GM18519 (cell line): ENCODE measurements at regions not wholly inside any gene's neighbourhood (a gene's known extent, or its start where the extent isn't known, plus 50 kb on each side); places are given as distances from the start of the nearest gene placed in this dataset.
"Not testable (repeated sequence)": the region's sequence is repeated elsewhere in the genome, so short reads cannot be mapped to it uniquely, and the experiment has no call there.

ENCODE experiments used
- ATAC-seq: cut with Tn5 transposase; IDR thresholded peaks from one replicate; pipeline ENCODE4 v1.9.1; 2021; ENCODE audit warnings: mild to moderate bottlenecking, moderate library complexity; ENCODE audit not compliant: unreplicated experiment, low FRiP score

DNA sequence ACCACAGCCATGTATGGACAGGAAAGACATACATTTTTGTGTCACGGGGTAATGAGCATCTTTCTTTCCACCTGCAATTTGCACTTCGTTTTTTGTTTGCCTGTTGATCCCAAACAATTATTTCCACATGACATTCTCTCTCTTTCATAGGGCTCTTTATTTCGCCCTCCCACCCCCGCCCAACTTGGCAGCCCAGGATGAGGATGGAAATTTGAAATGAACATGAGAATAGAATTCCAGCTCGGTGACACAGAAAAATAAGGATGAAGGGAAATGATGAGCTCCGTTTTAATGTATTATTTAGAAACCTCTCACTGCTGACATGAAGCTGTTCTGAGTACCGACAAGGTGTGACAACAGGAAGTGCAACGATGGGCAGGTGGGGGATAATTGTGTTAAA, 443.3 kb downstream of the SOCS6 start:
- no peak for ATAC-seq

DNA sequence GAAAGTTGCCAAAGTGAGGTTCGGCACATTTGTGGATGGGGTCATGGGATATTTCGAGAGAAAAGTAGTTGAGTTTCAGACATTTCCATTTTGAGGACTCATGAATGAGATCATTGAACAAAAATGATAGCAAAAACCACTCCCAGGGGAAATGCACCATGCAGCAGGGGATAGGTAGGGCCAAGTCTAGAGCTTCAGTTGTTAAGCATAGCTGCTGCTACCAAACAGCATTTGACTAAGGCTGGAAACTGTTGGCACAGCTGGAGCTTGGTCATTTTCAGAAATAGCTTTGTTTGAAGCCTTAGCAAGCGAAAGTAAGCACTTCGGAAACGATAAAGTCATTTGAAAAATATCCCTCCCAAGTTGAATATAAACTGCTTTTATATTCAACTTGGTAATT, 431.8 kb downstream of the SOCS6 start:
- ATAC-seq: no peak

- no peak for ATAC-seq
These were observed 420.9 kb downstream of the SOCS6 start for GRCh38 chr18:70709720-70710119.

GRCh38 chr18:70709144-70709543, 420.3 kb downstream of the SOCS6 start:
- no peak for ATAC-seq

- no peak for ATAC-seq
These were observed 417.1 kb downstream of the SOCS6 start for GRCh38 chr18:70705831-70706416.

GRCh38 chr18:70700496-70700895, 411.7 kb downstream of the SOCS6 start:
- ATAC-seq: no peak

GRCh38 chr18:70698574-70698973, 409.7 kb downstream of the SOCS6 start:
- ATAC-seq: no peak

GRCh38 chr18:70693246-70693645, 404.4 kb downstream of the SOCS6 start:
- ATAC-seq: no peak

- not testable (repeated sequence) for ATAC-seq
These were observed 400.9 kb downstream of the SOCS6 start for GRCh38 chr18:70689765-70690164.

- ATAC-seq: no peak
These were observed 399.4 kb downstream of the SOCS6 start for GRCh38 chr18:70688286-70688685.

- no peak for ATAC-seq
These were observed 396.0 kb downstream of the SOCS6 start for GRCh38 chr18:70684821-70685220.

DNA sequence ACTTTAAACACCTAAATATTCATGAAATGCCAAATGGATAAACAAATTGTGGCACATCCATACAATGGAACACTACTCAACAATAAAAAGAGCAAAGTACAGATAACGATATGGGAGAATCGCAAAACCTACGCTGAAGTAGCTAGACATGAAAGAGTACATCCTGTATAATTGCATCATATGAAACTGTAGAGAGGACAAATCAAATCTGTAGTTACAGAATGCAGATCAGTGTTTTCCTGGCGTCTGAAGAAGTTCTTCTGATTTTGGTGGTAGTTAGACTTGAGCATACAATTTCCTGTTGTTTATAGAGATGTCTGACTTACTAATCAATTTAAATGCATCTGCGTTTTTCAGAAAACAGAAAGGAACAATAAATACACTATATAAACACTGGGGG, 394.4 kb downstream of the SOCS6 start:
- no peak for ATAC-seq

DNA sequence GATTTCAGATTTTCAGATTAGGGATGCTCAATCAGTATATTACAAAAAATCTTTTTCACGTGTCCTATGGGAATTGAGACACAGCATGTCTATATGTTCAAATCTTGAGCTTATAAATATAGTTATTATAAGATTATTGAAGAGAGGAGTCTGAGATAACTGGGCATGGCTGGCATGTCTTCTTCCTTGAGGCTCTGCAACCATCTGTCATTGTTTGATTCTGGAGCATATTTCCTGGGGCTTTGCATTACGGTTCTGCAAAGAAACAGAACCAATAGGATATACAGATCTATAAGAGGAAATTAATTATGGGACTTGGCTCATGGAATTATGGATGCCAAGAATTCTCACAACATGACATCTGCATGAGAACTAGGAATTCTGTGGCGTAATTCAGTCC, 386.1 kb downstream of the SOCS6 start:
- ATAC-seq: no peak

DNA sequence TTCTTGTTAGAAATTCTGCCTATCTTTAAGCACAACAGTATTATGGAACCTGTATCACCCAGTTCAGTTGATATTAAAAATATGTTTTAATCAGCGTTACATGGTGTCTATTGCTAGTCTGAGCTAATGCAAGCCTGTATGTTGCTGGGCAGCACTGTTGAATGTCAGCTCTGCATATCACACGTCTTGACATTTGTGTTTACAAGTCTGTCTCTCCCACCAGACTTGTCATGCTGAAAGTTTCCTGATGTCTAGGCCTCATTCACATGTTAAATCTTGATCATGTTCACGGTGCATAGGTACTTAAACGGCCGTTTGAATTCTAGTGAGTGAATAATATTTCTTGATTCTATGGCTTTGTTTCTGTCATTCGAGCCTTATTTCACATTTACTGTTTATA, 385.0 kb downstream of the SOCS6 start:
- no peak for ATAC-seq

GRCh38 chr18:70672581-70672980, 383.7 kb downstream of the SOCS6 start:
- no peak for ATAC-seq

DNA sequence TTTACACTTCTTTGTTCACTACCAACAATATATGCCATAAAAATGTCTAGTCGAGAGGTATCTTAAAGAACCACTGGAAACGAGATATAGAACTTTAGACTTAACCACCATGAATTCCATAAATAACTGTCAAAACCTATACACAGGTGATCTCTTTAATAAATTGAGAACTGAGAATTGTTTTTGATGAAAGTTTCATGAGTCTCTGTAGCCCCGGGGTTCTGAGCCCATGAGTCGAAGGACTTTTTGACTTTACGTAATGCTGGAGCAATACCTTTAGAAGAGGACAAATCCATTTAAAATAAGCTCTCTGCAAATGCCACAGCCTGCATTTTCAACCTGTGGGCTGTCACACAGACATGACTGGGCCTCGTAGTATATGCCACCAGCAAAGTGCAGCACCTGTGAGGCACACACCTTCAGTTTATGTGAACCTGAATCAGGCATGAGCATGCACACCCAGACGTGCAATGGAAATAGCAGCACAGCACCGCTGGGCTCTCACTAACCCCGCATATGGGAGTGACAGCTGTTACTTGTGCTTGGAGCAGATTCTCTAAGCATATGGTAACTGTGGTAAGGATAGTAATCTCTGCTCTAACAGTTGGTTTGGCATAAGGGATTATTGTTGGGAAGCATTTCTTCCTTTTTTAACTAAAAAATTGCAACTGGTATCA, 383.2 kb downstream of the SOCS6 start:
- no peak for ATAC-seq

GRCh38 chr18:70666936-70667335, 378.1 kb downstream of the SOCS6 start:
- ATAC-seq: no peak

- ATAC-seq: no peak
These were observed 374.3 kb downstream of the SOCS6 start for GRCh38 chr18:70663141-70663540.

DNA sequence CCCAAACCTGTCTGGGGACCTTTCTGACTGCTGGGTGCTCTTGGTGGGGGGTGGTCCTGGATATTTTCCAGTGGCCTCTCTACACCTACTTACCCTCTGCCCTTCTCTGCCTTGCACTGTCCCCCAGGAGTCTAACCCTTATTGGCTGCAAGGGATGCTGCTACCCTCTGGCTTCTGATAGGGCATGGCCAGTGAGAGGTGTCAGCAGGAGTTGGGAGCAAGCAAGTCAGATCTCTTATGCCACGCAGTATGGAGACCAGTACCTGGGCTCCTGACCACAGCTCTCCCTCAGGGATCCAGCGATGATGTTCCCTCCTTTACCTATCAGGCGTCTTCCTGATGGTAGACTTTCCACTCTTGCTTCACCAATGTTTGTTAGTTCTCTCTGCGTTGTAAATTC, 373.7 kb downstream of the SOCS6 start:
- ATAC-seq: no peak

GRCh38 chr18:70659036-70659925, 370.4 kb downstream of the SOCS6 start:
- ATAC-seq: no peak

DNA sequence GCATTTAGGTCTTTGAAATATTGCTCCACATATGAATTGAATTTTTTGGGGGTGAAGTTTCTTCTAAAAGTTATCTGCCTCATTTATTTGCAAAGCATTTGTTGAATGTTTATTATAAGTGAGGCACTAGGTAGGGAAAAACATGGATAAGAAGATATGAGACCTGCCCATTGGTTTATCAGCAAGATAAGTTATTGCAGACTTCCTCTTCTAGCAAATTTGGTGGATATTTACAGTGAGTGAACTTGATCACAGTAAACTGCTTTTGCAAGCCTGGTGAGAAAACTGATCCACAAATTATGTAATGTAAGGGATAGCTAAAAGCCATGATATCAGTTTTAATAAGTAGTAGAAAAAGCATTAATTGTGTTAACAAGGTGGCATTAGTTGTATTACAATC, 364.8 kb downstream of the SOCS6 start:
- ATAC-seq: no peak

GRCh38 chr18:70650878-70651277, 362.0 kb downstream of the SOCS6 start:
- no peak for ATAC-seq
